ENCODE measurements at regions not wholly inside any gene's neighbourhood (a gene's known extent, or its start where the extent isn't known, plus 50 kb on each side); places are given as distances from the start of the nearest gene placed in this dataset.

- no peak for DNase-seq
Measured at GRCh38 chr19:28834996-28835395, 378.0 kb downstream of the UQCRFS1 start.

- DNase-seq = no peak
Measured at GRCh38 chr19:28831462-28831861, 381.5 kb downstream of the UQCRFS1 start.

GRCh38 chr19:28829762-28830161, 383.2 kb downstream of the UQCRFS1 start:
- no peak for DNase-seq

- no peak for DNase-seq
Measured at GRCh38 chr19:28829359-28829758, 383.6 kb downstream of the UQCRFS1 start.

- DNase-seq = no peak
Measured at GRCh38 chr19:28828276-28828870, 384.6 kb downstream of the UQCRFS1 start.

- DNase-seq = no peak
Measured at GRCh38 chr19:28827382-28827781, 385.6 kb downstream of the UQCRFS1 start.

- DNase-seq = no peak
Measured at GRCh38 chr19:28823338-28823961, 389.5 kb downstream of the UQCRFS1 start.

GRCh38 chr19:28820289-28820688, 392.7 kb downstream of the UQCRFS1 start:
- DNase-seq = no peak

GRCh38 chr19:28815257-28815656, 397.7 kb downstream of the UQCRFS1 start:
- DNase-seq = no peak

- no peak for DNase-seq
Measured at GRCh38 chr19:28794301-28794700, 418.6 kb downstream of the UQCRFS1 start.

- no peak for DNase-seq
Measured at GRCh38 chr19:28793391-28794168, 419.4 kb downstream of the UQCRFS1 start.

- DNase-seq = no peak
Measured at GRCh38 chr19:28785971-28786370, 427.0 kb downstream of the UQCRFS1 start.

GRCh38 chr19:28764066-28764465, 448.9 kb downstream of the UQCRFS1 start:
- no peak for DNase-seq

GRCh38 chr19:28746478-28746877, 466.5 kb downstream of the UQCRFS1 start:
- no peak for DNase-seq

- DNase-seq = no peak
Measured at GRCh38 chr19:28744943-28745342, 468.0 kb downstream of the UQCRFS1 start.

GRCh38 chr19:28744014-28744413, 468.9 kb downstream of the UQCRFS1 start:
- no peak for DNase-seq

- no peak for DNase-seq
Measured at GRCh38 chr19:28737021-28737895, 475.7 kb downstream of the UQCRFS1 start.

- DNase-seq = no peak
Measured at GRCh38 chr19:28736528-28736927, 476.4 kb downstream of the UQCRFS1 start.

- DNase-seq = no peak
Measured at GRCh38 chr19:28731577-28731976, 481.4 kb downstream of the UQCRFS1 start.

- no peak for DNase-seq
Measured at GRCh38 chr19:28730791-28731512, 482.0 kb downstream of the UQCRFS1 start.

GRCh38 chr19:28727480-28728159, 485.3 kb downstream of the UQCRFS1 start:
- no peak for DNase-seq

Measured in T1000 (cell line).